ENCODE measurements at regions not wholly inside any gene's neighbourhood (a gene's known extent, or its start where the extent isn't known, plus 50 kb on each side); places are given as distances from the start of the nearest gene placed in this dataset.

GRCh38 chr20:16842486-16843120, 94.4 kb downstream of the OTOR start:
- no peaks in the 10 kb centered on the region for H3K9me3 ChIP-seq (ENCODE audit: low read length)
- BruUV-seq (replicated peaks), result no TSS peak
- POLR2A ChIA-PET, result no interaction called here
- H3K4me3 ChIP-seq (ENCODE audit: low read depth, low read length, poor library complexity, severe bottlenecking), result no peak overlapping the region
- H3K4me1 ChIP-seq (ENCODE audit: insufficient read depth, low read length, poor library complexity, severe bottlenecking), result no peaks in the 10 kb centered on the region
- H3K9me2 ChIP-seq (ENCODE audit: insufficient read depth, low read length), result no peaks in the 10 kb centered on the region
- no peak for DNase-seq (ENCODE audit: low spot score)
- TF ChIP-seq CTCF (conservative IDR thresholded peaks at IDR 0.05; ENCODE audit: low read length), result no peak
- TF ChIP-seq EZH2phosphoT487 (IDR thresholded peaks at IDR 0.05; ENCODE audit: borderline replicate concordance, low read depth, low read length), result no peak
- H3K79me2 ChIP-seq (ENCODE audit: insufficient read depth, low read depth, low read length), result no peaks in the 10 kb centered on the region
- no peaks in the 10 kb centered on the region for H4K20me1 ChIP-seq (ENCODE audit: insufficient read depth, low read length)
- CTCF ChIA-PET (ENCODE audit: unreplicated experiment), result no interaction called here
- no peaks in the 10 kb centered on the region for H3K36me3 ChIP-seq (ENCODE audit: insufficient read depth, low read length)
- H3K27ac ChIP-seq (ENCODE audit: low read depth, low read length, poor library complexity, severe bottlenecking), result no peak overlapping the region
- H2AFZ ChIP-seq (ENCODE audit: low read length), result no peak overlapping the region
- H3K4me2 ChIP-seq (ENCODE audit: low read length), result no peak overlapping the region
- intact Hi-C loops (cut with micrococcal nuclease; ENCODE audit: unreplicated experiment), result no loop called here

- Histone ChIP-seq H3K4me1 (ENCODE audit: insufficient read depth, low read length, poor library complexity, severe bottlenecking) (no peaks in the 10 kb centered on the region), H3K79me2 (ENCODE audit: insufficient read depth, low read depth, low read length) (no peaks in the 10 kb centered on the region), H3K9me3 (ENCODE audit: low read length) (no peaks in the 10 kb centered on the region), H2AFZ (ENCODE audit: low read length) (no peak overlapping the region), H3K9me2 (ENCODE audit: insufficient read depth, low read length) (no peaks in the 10 kb centered on the region), H3K4me3 (ENCODE audit: low read depth, low read length, poor library complexity, severe bottlenecking) (no peak overlapping the region), H4K20me1 (ENCODE audit: insufficient read depth, low read length) (no peaks in the 10 kb centered on the region), H3K4me2 (ENCODE audit: low read length) (no peak overlapping the region), H3K27ac (ENCODE audit: low read depth, low read length, poor library complexity, severe bottlenecking) (no peak overlapping the region), H3K36me3 (ENCODE audit: insufficient read depth, low read length) (no peaks in the 10 kb centered on the region)
- ChIA-PET CTCF (ENCODE audit: unreplicated experiment) (no interaction called here), POLR2A (interaction anchor here (0.6 kb wide), 1 partner anchor 8 kb away, joined by 3 read pairs; no protein-coding TSS in a partner anchor)
- no TSS peak for BruUV-seq (replicated peaks)
- DNase-seq (ENCODE audit: low spot score), result no peak
- intact Hi-C loops (cut with micrococcal nuclease; ENCODE audit: unreplicated experiment), result no loop called here
- TF ChIP-seq EZH2phosphoT487 (IDR thresholded peaks at IDR 0.05; ENCODE audit: borderline replicate concordance, low read depth, low read length) (no peak), CTCF (conservative IDR thresholded peaks at IDR 0.05; ENCODE audit: low read length) (no peak)
Observed at GRCh38 chr20:16844406-16844805, 96.2 kb downstream of the OTOR start.

- no peak for DNase-seq (ENCODE audit: low spot score)
- intact Hi-C loops (cut with micrococcal nuclease; ENCODE audit: unreplicated experiment), result no loop called here
- CTCF ChIA-PET (ENCODE audit: unreplicated experiment), result no interaction called here
- TF ChIP-seq CTCF (conservative IDR thresholded peaks at IDR 0.05; ENCODE audit: low read length), result no peak
- TF ChIP-seq EZH2phosphoT487 (IDR thresholded peaks at IDR 0.05; ENCODE audit: borderline replicate concordance, low read depth, low read length), result no peak
- no peak overlapping the region for H3K4me2 ChIP-seq (ENCODE audit: low read length)
- no peaks in the 10 kb centered on the region for H4K20me1 ChIP-seq (ENCODE audit: insufficient read depth, low read length)
- no TSS peak for BruUV-seq (replicated peaks)
- no peaks in the 10 kb centered on the region for H3K4me1 ChIP-seq (ENCODE audit: insufficient read depth, low read length, poor library complexity, severe bottlenecking)
- H3K4me3 ChIP-seq (ENCODE audit: low read depth, low read length, poor library complexity, severe bottlenecking), result no peak overlapping the region
- H3K9me3 ChIP-seq (ENCODE audit: low read length), result no peaks in the 10 kb centered on the region
- H3K27ac ChIP-seq (ENCODE audit: low read depth, low read length, poor library complexity, severe bottlenecking), result no peak overlapping the region
- no peaks in the 10 kb centered on the region for H3K36me3 ChIP-seq (ENCODE audit: insufficient read depth, low read length)
- H3K79me2 ChIP-seq (ENCODE audit: insufficient read depth, low read depth, low read length), result no peaks in the 10 kb centered on the region
- H2AFZ ChIP-seq (ENCODE audit: low read length), result no peak overlapping the region
- no peaks in the 10 kb centered on the region for H3K9me2 ChIP-seq (ENCODE audit: insufficient read depth, low read length)
- POLR2A ChIA-PET, result no interaction called here
Observed at GRCh38 chr20:16846006-16846405, 97.8 kb downstream of the OTOR start.

Measured in OCI-LY7 (cell line).